ENCODE measurements at regions not wholly inside any gene's neighbourhood (a gene's known extent, or its start where the extent isn't known, plus 50 kb on each side); places are given as distances from the start of the nearest gene placed in this dataset.

DNA sequence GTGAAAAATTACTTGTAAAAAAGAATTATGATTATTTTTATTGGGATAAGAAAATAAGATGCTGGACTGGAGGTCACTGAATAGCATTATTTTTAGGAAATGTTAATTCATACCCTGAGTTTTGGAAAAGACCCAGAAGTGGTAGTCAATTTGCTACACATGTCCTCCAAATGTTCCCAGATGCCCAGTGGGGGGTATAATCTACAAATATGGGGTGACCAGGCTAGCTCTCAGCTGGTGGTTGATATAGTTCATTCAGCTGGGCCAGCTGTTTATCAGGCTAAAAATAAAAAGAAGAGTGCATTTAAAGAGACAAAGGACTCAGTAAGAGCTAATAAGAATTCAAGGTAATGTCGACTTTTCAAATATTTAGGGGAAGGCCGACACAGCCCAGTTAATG, 402.0 kb upstream of the GOLIM4 start:
- Mint-ChIP-seq H3K36me3 (ENCODE audit: low read depth) (no peaks in the 10 kb centered on the region), H3K27ac (no peak overlapping the region), H3K4me3 (no peak overlapping the region), H3K4me1 (no peaks in the 10 kb centered on the region), H3K27me3 (no peaks in the 10 kb centered on the region)
- no peaks in the 10 kb centered on the region for H3K9me3 ChIP-seq (ENCODE audit: control insufficient read depth, low read length, poor library complexity, severe bottlenecking)
- DNase-seq (no peak), ATAC-seq (no peak)

DNA sequence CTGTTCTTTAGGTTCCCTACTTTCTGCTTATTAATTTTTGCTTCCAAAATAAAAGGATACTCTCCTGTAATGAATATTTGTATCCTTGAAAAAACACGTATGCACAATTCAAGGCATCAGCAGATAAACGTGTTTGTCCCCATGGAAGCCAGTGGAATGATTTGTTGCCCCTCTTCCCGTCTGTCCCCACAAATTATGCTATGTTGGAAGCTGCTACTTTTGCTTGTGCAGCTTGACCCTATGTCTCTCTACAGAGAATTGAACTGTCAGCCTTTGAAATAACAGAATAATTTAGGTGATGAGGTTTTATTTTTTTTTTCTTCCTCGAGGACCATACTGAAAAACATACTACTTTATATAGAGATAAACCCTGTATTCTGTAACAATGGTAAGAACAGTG, 401.5 kb upstream of the GOLIM4 start:
- DNase-seq (no peak), ATAC-seq (no peak)
- no peak overlapping the region for H3K4me3 Mint-ChIP-seq
- H3K27me3 Mint-ChIP-seq = no peaks in the 10 kb centered on the region
- H3K36me3 Mint-ChIP-seq (ENCODE audit: low read depth) = no peaks in the 10 kb centered on the region
- H3K9me3 ChIP-seq (ENCODE audit: control insufficient read depth, low read length, poor library complexity, severe bottlenecking) = no peaks in the 10 kb centered on the region
- no peaks in the 10 kb centered on the region for H3K4me1 Mint-ChIP-seq
- H3K27ac Mint-ChIP-seq = no peak overlapping the region

DNA sequence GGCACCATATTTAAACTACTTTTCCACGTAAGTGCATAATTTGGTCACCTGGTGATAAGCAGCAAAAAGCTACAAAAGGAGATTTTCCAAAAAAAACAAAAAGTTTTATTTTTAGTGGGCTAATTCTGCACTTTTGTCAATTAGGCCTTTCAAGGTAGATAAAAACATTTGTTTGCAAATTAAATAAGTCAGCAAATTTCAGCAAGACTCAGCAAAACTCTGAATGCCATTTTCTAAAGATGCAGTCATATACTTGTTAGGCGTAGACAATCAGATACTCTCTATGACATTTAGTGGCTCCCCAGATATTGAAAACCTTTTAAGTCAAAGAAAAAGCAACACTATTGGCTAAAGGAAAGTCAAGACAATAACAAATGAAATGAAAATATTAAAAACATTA, 400.2 kb upstream of the GOLIM4 start:
- DNase-seq (no peak), ATAC-seq (no peak)
- H3K9me3 ChIP-seq (ENCODE audit: control insufficient read depth, low read length, poor library complexity, severe bottlenecking) = no peaks in the 10 kb centered on the region
- H3K36me3 Mint-ChIP-seq (ENCODE audit: low read depth) = no peaks in the 10 kb centered on the region
- no peak overlapping the region for H3K4me3 Mint-ChIP-seq
- no peaks in the 10 kb centered on the region for H3K27me3 Mint-ChIP-seq
- H3K27ac Mint-ChIP-seq = no peak overlapping the region
- H3K4me1 Mint-ChIP-seq = no peaks in the 10 kb centered on the region

DNA sequence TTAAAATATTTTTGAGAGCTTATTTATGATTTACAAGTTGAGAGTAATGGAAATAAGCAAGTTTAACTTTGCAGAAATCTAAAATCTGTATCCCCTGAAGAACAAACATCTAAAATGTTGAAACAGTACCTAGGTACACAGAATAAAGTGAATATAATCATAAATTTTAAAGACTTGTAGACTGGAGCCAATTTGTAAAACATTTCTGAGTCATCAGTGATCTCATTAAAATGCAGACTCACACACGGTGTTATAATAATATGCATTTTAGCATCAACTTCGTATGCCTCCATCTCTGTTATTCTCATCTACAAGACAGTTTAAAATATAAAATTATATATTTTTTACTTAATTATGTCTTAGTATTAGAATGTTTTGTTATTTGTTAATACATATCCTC, 399.5 kb upstream of the GOLIM4 start:
- no peak for ATAC-seq
- DNase-seq = no peak
- no peaks in the 10 kb centered on the region for H3K9me3 ChIP-seq (ENCODE audit: control insufficient read depth, low read length, poor library complexity, severe bottlenecking)
- Mint-ChIP-seq H3K4me1 (no peaks in the 10 kb centered on the region), H3K27ac (no peak overlapping the region), H3K27me3 (no peaks in the 10 kb centered on the region), H3K4me3 (no peak overlapping the region), H3K36me3 (ENCODE audit: low read depth) (no peaks in the 10 kb centered on the region)

GRCh38 chr3:168493412-168494205, 397.9 kb upstream of the GOLIM4 start:
- Mint-ChIP-seq H3K4me3 (no peak overlapping the region), H3K27ac (no peak overlapping the region), H3K27me3 (no peaks in the 10 kb centered on the region), H3K36me3 (ENCODE audit: low read depth) (no peaks in the 10 kb centered on the region), H3K4me1 (no peaks in the 10 kb centered on the region)
- DNase-seq = no peak
- H3K9me3 ChIP-seq (ENCODE audit: control insufficient read depth, low read length, poor library complexity, severe bottlenecking) = no peaks in the 10 kb centered on the region
- ATAC-seq = no peak

GRCh38 chr3:168490981-168491380, 395.3 kb upstream of the GOLIM4 start:
- DNase-seq (no peak), ATAC-seq (no peak)
- no peak overlapping the region for H3K4me3 Mint-ChIP-seq
- H3K27ac Mint-ChIP-seq = no peak overlapping the region
- no peaks in the 10 kb centered on the region for H3K36me3 Mint-ChIP-seq (ENCODE audit: low read depth)
- H3K27me3 Mint-ChIP-seq = no peaks in the 10 kb centered on the region
- H3K9me3 ChIP-seq (ENCODE audit: control insufficient read depth, low read length, poor library complexity, severe bottlenecking) = no peaks in the 10 kb centered on the region
- no peaks in the 10 kb centered on the region for H3K4me1 Mint-ChIP-seq

GRCh38 chr3:168489301-168489700, 393.6 kb upstream of the GOLIM4 start:
- no peak for DNase-seq
- Mint-ChIP-seq H3K4me3 (no peak overlapping the region), H3K27ac (no peak overlapping the region)

DNA sequence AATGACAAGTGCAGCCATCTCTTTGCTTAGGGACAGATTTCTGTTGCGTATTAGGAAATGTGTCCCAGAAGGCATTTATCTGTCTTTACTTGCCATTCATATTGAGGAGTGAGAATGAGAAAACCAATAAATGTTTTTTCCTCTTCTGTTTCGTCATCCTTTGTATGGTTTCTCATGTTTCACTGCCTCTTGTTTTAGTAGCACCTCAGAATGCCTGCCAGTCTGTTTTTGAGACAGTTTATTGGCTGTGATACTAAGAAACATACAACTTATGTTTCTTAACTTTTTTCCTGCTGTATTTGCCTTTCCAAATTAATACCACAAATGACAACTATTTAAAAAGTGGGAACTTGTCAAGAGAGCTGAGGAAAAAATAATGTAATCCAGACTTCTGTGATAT, 390.2 kb upstream of the GOLIM4 start:
- ATAC-seq (no peak), DNase-seq (no peak)
- no peaks in the 10 kb centered on the region for H3K4me1 Mint-ChIP-seq
- H3K27ac Mint-ChIP-seq = no peak overlapping the region
- H3K9me3 ChIP-seq (ENCODE audit: control insufficient read depth, low read length, poor library complexity, severe bottlenecking) = no peaks in the 10 kb centered on the region
- H3K36me3 Mint-ChIP-seq (ENCODE audit: low read depth) = no peaks in the 10 kb centered on the region
- H3K4me3 Mint-ChIP-seq = no peak overlapping the region
- H3K27me3 Mint-ChIP-seq = no peaks in the 10 kb centered on the region

More at GRCh38 chr3:168489301-168489700, 393.6 kb upstream of the GOLIM4 start:
- no peak for ATAC-seq
- no peaks in the 10 kb centered on the region for H3K36me3 Mint-ChIP-seq (ENCODE audit: low read depth)
- H3K4me1 Mint-ChIP-seq = no peaks in the 10 kb centered on the region
- no peaks in the 10 kb centered on the region for H3K27me3 Mint-ChIP-seq
- H3K9me3 ChIP-seq (ENCODE audit: control insufficient read depth, low read length, poor library complexity, severe bottlenecking) = no peaks in the 10 kb centered on the region

DNA sequence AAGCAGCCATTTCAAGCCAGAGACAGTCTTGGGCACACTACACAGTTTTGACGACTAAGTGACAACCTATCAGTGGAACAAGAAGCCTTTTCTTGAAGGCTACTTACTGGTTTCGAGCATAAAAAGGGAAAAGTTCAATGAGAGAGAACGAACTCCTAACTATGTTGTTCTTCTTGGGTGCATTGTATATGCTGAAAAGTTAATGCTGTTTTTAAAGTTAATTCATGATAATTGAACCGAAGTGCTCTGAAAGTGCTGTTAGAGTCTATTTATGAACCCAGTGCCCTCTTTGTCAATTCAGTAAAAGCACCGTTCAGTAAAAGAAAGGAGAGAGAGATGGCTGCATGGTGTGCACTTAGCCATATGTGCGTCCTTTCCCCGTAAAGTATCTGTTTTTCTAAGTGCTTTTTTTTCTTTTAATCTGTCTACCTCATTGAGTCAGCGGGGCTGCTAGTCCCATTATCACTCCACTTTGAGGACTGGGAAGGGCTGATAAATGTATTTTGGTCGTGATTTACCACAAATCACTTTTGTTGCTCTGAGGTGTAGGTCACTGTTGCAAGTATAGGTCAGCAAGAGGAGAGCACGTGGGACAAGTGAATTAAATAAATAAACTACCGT, 380.7 kb upstream of the GOLIM4 start:
- Mint-ChIP-seq H3K4me1 (no peaks in the 10 kb centered on the region), H3K4me3 (no peak overlapping the region), H3K36me3 (ENCODE audit: low read depth) (no peaks in the 10 kb centered on the region), H3K27me3 (no peaks in the 10 kb centered on the region), H3K27ac (no peak overlapping the region)
- ATAC-seq (no peak), DNase-seq (no peak)
- no peaks in the 10 kb centered on the region for H3K9me3 ChIP-seq (ENCODE audit: control insufficient read depth, low read length, poor library complexity, severe bottlenecking)

DNA sequence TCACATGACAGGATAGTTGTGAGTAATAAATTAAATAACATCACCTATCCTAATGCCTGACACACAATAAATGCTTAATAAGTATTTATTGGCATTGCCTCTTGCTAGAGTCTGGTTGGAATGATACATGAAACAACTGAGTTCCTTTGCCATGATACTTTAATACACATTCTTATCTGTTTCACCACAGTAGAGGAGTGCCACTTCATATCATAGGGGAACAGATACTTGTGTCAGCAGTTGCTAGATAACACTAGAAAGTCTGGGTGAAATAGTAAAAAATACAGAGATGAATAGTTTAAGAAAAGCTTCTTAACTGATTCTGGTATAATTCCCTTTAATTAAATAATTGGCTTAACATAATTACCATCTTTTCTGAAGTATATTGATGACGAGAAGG, 380.0 kb upstream of the GOLIM4 start:
- Mint-ChIP-seq H3K27me3 (no peaks in the 10 kb centered on the region), H3K27ac (no peak overlapping the region), H3K36me3 (ENCODE audit: low read depth) (no peaks in the 10 kb centered on the region), H3K4me3 (no peak overlapping the region), H3K4me1 (no peaks in the 10 kb centered on the region)
- DNase-seq (no peak), ATAC-seq (no peak)
- H3K9me3 ChIP-seq (ENCODE audit: control insufficient read depth, low read length, poor library complexity, severe bottlenecking) = no peaks in the 10 kb centered on the region

- DNase-seq = no peak
- no peaks in the 10 kb centered on the region for H3K9me3 ChIP-seq (ENCODE audit: control insufficient read depth, low read length, poor library complexity, severe bottlenecking)
- H3K4me3 Mint-ChIP-seq = no peak overlapping the region
- ATAC-seq = no peak
- H3K4me1 Mint-ChIP-seq = no peaks in the 10 kb centered on the region
- no peaks in the 10 kb centered on the region for H3K36me3 Mint-ChIP-seq (ENCODE audit: low read depth)
- H3K27me3 Mint-ChIP-seq = no peaks in the 10 kb centered on the region
- no peak overlapping the region for H3K27ac Mint-ChIP-seq
Measured at GRCh38 chr3:168473334-168473890, 377.7 kb upstream of the GOLIM4 start.

GRCh38 chr3:168472783-168473182, 377.1 kb upstream of the GOLIM4 start:
- DNase-seq = no peak
- no peak for ATAC-seq
- no peaks in the 10 kb centered on the region for H3K27me3 Mint-ChIP-seq
- no peaks in the 10 kb centered on the region for H3K4me1 Mint-ChIP-seq
- H3K27ac Mint-ChIP-seq = no peak overlapping the region
- no peaks in the 10 kb centered on the region for H3K9me3 ChIP-seq (ENCODE audit: control insufficient read depth, low read length, poor library complexity, severe bottlenecking)
- H3K36me3 Mint-ChIP-seq (ENCODE audit: low read depth) = no peaks in the 10 kb centered on the region
- no peak overlapping the region for H3K4me3 Mint-ChIP-seq

DNA sequence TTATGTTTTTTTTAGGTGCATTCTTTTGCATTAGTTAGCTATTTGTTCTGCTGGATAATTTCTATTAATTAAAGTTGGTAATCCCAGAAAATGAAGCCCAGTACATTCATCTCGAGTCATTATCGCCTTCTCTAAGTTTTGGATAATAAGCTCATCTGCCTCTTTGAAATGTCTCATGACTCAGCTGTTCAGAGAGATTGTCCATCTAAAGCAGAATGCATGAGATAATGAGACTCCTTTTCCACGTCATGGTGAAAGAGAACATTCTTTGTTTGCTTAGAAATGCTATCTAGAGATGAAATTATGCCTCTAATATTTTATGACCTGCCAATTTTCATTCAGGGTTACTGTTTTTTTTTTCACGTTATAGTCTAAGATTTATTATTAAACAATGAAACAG, 374.7 kb upstream of the GOLIM4 start:
- no peaks in the 10 kb centered on the region for H3K27me3 Mint-ChIP-seq
- DNase-seq (no peak), ATAC-seq (no peak)
- H3K27ac Mint-ChIP-seq = no peak overlapping the region
- H3K9me3 ChIP-seq (ENCODE audit: control insufficient read depth, low read length, poor library complexity, severe bottlenecking) = no peaks in the 10 kb centered on the region
- no peaks in the 10 kb centered on the region for H3K4me1 Mint-ChIP-seq
- H3K36me3 Mint-ChIP-seq (ENCODE audit: low read depth) = no peaks in the 10 kb centered on the region
- no peak overlapping the region for H3K4me3 Mint-ChIP-seq

GRCh38 chr3:168469436-168469835, 373.7 kb upstream of the GOLIM4 start:
- ATAC-seq = no peak
- no peaks in the 10 kb centered on the region for H3K4me1 Mint-ChIP-seq

More at GRCh38 chr3:168469436-168469835, 373.7 kb upstream of the GOLIM4 start:
- Mint-ChIP-seq H3K27ac (no peak overlapping the region), H3K27me3 (no peaks in the 10 kb centered on the region), H3K4me3 (no peak overlapping the region), H3K36me3 (ENCODE audit: low read depth) (no peaks in the 10 kb centered on the region)
- no peaks in the 10 kb centered on the region for H3K9me3 ChIP-seq (ENCODE audit: control insufficient read depth, low read length, poor library complexity, severe bottlenecking)
- DNase-seq = no peak

Measured in T-helper 17 cell (primary cell).